ENCODE measurements at regions not wholly inside any gene's neighbourhood (a gene's known extent, or its start where the extent isn't known, plus 50 kb on each side); places are given as distances from the start of the nearest gene placed in this dataset.
A peak's percentile ranks its signal among the peaks of the same experiment; 100 is the strongest.

- Histone ChIP-seq H3K27ac (no peak overlapping the region), H3K4me3 (no peak overlapping the region), H3K9me3 (no peaks in the 10 kb centered on the region), H3K4me1 (no peaks in the 10 kb centered on the region), H3K36me3 (no peaks in the 10 kb centered on the region), H3K27me3 (no peaks in the 10 kb centered on the region)
- no peak for TF ChIP-seq POLR2AphosphoS5 (IDR thresholded peaks at IDR 0.05)
- TF ChIP-seq, protein P1, sequence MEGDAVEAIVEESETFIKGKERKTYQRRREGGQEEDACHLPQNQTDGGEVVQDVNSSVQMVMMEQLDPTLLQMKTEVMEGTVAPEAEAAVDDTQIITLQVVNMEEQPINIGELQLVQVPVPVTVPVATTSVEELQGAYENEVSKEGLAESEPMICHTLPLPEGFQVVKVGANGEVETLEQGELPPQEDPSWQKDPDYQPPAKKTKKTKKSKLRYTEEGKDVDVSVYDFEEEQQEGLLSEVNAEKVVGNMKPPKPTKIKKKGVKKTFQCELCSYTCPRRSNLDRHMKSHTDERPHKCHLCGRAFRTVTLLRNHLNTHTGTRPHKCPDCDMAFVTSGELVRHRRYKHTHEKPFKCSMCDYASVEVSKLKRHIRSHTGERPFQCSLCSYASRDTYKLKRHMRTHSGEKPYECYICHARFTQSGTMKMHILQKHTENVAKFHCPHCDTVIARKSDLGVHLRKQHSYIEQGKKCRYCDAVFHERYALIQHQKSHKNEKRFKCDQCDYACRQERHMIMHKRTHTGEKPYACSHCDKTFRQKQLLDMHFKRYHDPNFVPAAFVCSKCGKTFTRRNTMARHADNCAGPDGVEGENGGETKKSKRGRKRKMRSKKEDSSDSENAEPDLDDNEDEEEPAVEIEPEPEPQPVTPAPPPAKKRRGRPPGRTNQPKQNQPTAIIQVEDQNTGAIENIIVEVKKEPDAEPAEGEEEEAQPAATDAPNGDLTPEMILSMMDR (IDR thresholded peaks at IDR 0.05) = peak; percentile 33 to 75
- 10% methylated on average over 4 of the region's 4 CpGs for WGBS
- DNase-seq (ENCODE audit: low spot score in 2 of 2) = peak in 1 of 2 donors; percentile 68
These were observed 220.3 kb upstream of the CXCL13 start for GRCh38 chr4:77385124-77385969.

DNA sequence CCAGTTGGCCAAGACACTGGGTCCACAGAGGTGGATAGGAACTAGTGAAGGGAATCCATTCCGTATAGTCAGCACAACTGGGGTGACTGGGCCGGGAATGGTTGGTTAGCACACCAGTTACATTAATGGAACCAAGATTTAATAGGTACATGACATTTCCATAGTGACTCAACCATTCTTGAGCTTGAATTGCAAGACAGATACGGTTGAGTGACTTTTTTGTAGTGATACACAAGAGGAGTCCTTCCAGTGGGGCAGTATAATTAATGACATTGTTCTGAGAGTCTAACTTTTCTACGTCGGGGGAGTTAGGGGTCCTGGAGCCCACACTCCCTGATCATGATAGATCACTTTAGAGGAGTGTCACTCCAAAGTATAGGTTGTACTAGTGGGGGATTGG, 211.6 kb upstream of the CXCL13 start:
- no peaks in the 10 kb centered on the region for H3K9me3 ChIP-seq
- TF ChIP-seq POLR2AphosphoS5 (IDR thresholded peaks at IDR 0.05) (no peak), POLR2A (IDR thresholded peaks at IDR 0.05) (no peak), EP300 (IDR thresholded peaks at IDR 0.05) (no peak)
- TF ChIP-seq, protein P1 (IDR thresholded peaks at IDR 0.05) = no peak
- no peaks in the 10 kb centered on the region for H3K27me3 ChIP-seq
- H3K4me1 ChIP-seq = no peaks in the 10 kb centered on the region
- H3K4me3 ChIP-seq = no peak overlapping the region
- no peak for DNase-seq (ENCODE audit: low spot score in 2 of 2)
- H3K27ac ChIP-seq = no peak overlapping the region
- no peaks in the 10 kb centered on the region for H3K36me3 ChIP-seq
- 73% methylated on average over 5 of the region's 5 CpGs for WGBS

GRCh38 chr4:77395481-77395880, 210.1 kb upstream of the CXCL13 start:
- 50% methylated on average over 1 of the region's 1 CpG for WGBS
- Histone ChIP-seq H3K27me3 (no peaks in the 10 kb centered on the region), H3K36me3 (no peaks in the 10 kb centered on the region), H3K4me1 (no peaks in the 10 kb centered on the region), H3K4me3 (no peak overlapping the region), H3K9me3 (no peaks in the 10 kb centered on the region), H3K27ac (no peak overlapping the region)
- TF ChIP-seq POLR2A (IDR thresholded peaks at IDR 0.05) (no peak), POLR2AphosphoS5 (IDR thresholded peaks at IDR 0.05) (no peak), EP300 (IDR thresholded peaks at IDR 0.05) (no peak)
- TF ChIP-seq, protein P1 (IDR thresholded peaks at IDR 0.05) = no peak
- DNase-seq (ENCODE audit: low spot score in 2 of 2) = no peak

- no peak overlapping the region for H3K4me3 ChIP-seq
- 83% methylated on average over 1 of the region's 1 CpG for WGBS
- DNase-seq (ENCODE audit: low spot score in 2 of 2) = no peak
- H3K27ac ChIP-seq = no peak overlapping the region
- no peak for TF ChIP-seq POLR2A (IDR thresholded peaks at IDR 0.05)
- TF ChIP-seq POLR2AphosphoS5 (IDR thresholded peaks at IDR 0.05) = no peak
- TF ChIP-seq, protein P1 (IDR thresholded peaks at IDR 0.05) = no peak
- H3K4me1 ChIP-seq = no peaks in the 10 kb centered on the region
- no peaks in the 10 kb centered on the region for H3K9me3 ChIP-seq
- H3K36me3 ChIP-seq = no peaks in the 10 kb centered on the region
- no peaks in the 10 kb centered on the region for H3K27me3 ChIP-seq
These were observed 207.4 kb upstream of the CXCL13 start for GRCh38 chr4:77398256-77398655.

DNA sequence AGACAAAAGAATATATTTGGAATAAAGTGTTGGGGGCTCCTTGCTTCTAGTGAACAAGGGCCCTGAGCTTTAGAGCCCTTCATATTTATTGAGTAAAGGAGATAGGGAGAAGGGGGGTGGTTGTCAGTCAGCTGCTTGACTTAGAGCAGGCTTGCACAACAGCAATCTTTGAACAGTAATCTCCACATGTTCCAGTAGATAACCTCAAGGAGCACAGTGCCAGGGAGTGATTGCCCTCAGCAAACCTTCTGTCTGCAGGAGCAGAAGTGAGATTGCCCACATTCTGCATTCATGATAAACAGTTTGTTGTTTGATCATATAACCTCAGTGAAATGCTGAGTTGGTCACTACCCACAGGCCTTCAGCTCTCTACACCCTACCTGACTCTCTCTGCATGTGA, 205.8 kb upstream of the CXCL13 start:
- H3K9me3 ChIP-seq = no peaks in the 10 kb centered on the region
- H3K4me3 ChIP-seq = no peak overlapping the region

More for the DNA sequence above, 205.8 kb upstream of the CXCL13 start:
- Histone ChIP-seq H3K27ac (no peak overlapping the region), H3K36me3 (no peaks in the 10 kb centered on the region), H3K4me1 (no peaks in the 10 kb centered on the region), H3K27me3 (no peaks in the 10 kb centered on the region)
- TF ChIP-seq POLR2A (IDR thresholded peaks at IDR 0.05) = no peak
- TF ChIP-seq EP300 (IDR thresholded peaks at IDR 0.05) = no peak
- TF ChIP-seq, protein P1 (IDR thresholded peaks at IDR 0.05) = no peak
- no peak for TF ChIP-seq POLR2AphosphoS5 (IDR thresholded peaks at IDR 0.05)
- DNase-seq (ENCODE audit: low spot score in 2 of 2) = no peak
